GM12865 (cell line): ENCODE measurements at regions not wholly inside any gene's neighbourhood (a gene's known extent, or its start where the extent isn't known, plus 50 kb on each side); places are given as distances from the start of the nearest gene placed in this dataset.

Experiments used
- DNase-seq: peaks from one replicate; pipeline ENCODE4 v3.0.0; 2010; ENCODE audit warnings: low read depth
- H3K4me3 ChIP-seq: 2 replicates; pipeline ENCODE4 v1.5.1; 2011; ENCODE audit warnings: mild to moderate bottlenecking, low read depth, low read length, control low read depth
- CTCF ChIP-seq: IDR thresholded peaks from 2 replicates; pipeline ENCODE4 v1.5.1; 2011; ENCODE audit warnings: low read length, control low read depth, low read depth, inconsistent platforms; ENCODE audit not compliant: insufficient read depth; ENCODE audit errors: missing control alignments

GRCh38 chr1:18035145-18035544, 72.5 kb upstream of the IGSF21 start:
- no peak for TF ChIP-seq CTCF
- no peak overlapping the region for H3K4me3 ChIP-seq
- no peak for DNase-seq

GRCh38 chr1:18037651-18038050, 69.9 kb upstream of the IGSF21 start:
- no peak for TF ChIP-seq CTCF
- DNase-seq = no peak
- H3K4me3 ChIP-seq = no peak overlapping the region

- TF ChIP-seq CTCF = no peak
- no peak overlapping the region for H3K4me3 ChIP-seq
- no peak for DNase-seq
Measured at GRCh38 chr1:18038051-18038450, 69.5 kb upstream of the IGSF21 start.

- DNase-seq = no peak
- no peak for TF ChIP-seq CTCF
- no peak overlapping the region for H3K4me3 ChIP-seq
Measured at GRCh38 chr1:18039102-18039501, 68.5 kb upstream of the IGSF21 start.

GRCh38 chr1:18041102-18041501, 66.5 kb upstream of the IGSF21 start:
- no peak for TF ChIP-seq CTCF
- H3K4me3 ChIP-seq = no peak overlapping the region
- DNase-seq = peak; percentile 5

- TF ChIP-seq CTCF = no peak
- no peak for DNase-seq
- no peak overlapping the region for H3K4me3 ChIP-seq
Measured at GRCh38 chr1:18041685-18042355, 65.8 kb upstream of the IGSF21 start.

- no peak overlapping the region for H3K4me3 ChIP-seq
- no peak for TF ChIP-seq CTCF
- no peak for DNase-seq
Measured at GRCh38 chr1:18043871-18044270, 63.7 kb upstream of the IGSF21 start.
